Effector CD8-positive, alpha-beta T cell (primary cell): ENCODE measurements at regions not wholly inside any gene's neighbourhood (a gene's known extent, or its start where the extent isn't known, plus 50 kb on each side); places are given as distances from the start of the nearest gene placed in this dataset.
"Not testable (repeated sequence)": the region's sequence is repeated elsewhere in the genome, so short reads cannot be mapped to it uniquely, and the experiment has no call there.

Source experiments
- DNase-seq: peaks from one replicate; lab custom pipeline; 2025; lab: John Stamatoyannopoulos, UW

DNA sequence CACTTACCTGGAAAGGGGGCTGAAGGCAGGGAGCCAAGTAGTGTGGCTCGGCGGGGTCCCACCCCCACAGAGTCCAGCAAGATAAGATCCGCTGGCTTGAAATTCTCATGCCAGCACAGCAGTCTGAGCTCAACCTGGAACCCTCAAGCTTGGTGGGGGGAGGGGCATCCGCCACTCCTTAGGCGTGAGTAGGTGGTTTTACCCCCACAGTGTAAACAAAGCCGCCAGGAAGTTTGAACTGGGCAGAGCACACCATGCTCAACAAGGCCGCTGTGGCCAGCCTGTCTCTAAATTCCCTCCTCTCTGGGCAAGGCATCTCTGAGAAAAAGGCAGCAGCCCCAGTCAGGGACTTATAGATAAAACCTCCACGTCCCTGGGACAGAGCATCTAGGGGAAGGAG lies 156.3 kb downstream of the KBTBD8 start:
- no peak for DNase-seq

DNA sequence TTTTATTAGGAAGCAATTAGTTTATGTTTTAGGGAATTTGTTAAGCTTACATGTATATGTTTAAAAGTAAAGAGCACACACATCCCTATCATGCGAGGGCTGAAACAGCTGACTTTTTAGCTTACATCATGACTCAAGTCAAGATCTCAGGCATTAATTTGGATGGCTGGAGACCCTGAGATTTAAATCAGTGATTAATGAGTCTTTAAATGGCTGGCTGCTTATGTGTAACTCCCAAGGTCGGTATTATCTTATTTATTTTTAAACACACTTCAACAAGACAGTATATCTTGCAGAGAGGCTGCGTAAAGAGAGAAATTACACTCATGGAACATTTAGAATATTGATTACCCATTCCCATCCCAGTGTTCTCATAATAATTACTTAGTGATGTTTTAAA lies 169.4 kb downstream of the KBTBD8 start:
- DNase-seq, result no peak

DNA sequence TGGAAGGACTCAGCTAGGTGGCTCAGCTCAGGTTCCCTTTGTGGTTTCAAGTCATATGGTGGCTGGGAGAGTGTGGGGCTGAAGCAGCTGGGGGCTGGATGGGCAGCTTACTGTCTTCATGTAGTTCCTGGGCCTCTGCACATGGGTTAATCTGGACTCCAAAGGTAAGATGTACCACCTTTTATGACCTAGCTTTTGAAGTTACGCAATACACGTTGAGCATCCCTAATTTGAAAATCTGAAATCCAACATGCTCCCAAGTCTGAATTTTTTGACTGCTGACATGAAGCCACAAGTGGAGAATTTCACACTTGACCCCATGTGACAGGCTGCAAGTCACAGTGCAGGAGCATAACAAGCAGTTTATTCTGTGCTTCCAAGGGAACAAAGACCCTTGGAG lies 173.7 kb downstream of the KBTBD8 start:
- DNase-seq, result no peak

DNA sequence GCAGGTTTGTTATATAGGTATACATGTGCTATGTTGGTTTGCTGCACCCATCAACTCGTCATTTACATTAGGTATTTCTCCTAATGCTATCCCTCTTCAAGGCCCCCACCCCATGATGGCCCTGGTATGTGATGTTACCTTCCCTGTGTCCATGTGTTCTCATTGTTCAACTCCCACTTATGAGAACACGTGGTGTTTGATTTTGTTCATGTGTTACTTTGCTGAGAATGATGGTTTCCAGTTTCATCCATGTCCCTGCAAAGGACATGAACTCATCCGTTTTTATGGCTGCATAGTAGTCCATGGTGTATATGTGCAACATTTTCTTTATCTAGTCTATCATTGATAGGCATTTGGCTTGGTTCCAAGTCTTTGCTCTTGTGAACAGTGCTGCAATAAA lies 175.0 kb downstream of the KBTBD8 start:
- not testable (repeated sequence) for DNase-seq

DNA sequence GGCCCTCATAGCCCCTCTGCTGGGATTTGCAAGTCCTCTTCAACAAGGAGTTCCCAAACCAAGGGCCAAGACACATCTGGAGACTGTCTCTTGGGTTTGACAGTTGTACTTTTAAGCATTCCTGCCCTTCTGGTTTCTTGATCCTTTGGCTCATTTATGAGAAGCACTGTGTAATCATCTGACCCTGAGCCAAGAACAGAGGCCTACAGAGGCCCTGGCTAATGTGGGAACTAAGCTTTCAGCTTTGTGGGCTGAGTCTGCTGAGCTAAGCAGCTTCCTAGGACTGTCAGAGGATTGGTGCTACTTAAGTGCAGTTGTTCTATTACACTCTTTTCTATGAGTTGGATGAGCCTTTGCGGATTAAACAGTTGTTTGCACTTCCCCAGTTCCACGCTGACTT lies 178.3 kb downstream of the KBTBD8 start:
- DNase-seq, result no peak

DNA sequence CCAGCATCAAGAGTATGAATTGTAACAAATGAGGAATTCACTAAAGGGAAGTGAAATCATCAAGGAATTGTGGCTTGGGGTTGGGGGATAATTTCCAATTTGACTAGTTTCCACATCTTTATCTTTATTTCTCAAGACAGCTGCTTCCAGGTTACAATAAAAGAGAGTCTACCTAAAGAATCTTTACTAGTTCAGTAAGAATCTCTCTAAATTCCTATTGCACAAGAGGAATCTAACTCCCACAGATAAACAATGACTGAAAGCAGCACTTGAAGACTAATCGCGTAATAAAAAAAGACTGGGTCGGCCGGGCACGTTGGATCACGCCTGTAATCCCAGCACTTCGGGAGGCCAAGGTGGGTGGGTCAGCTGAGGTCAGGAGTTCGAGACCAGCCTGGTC lies 194.4 kb downstream of the KBTBD8 start:
- no peak for DNase-seq

DNA sequence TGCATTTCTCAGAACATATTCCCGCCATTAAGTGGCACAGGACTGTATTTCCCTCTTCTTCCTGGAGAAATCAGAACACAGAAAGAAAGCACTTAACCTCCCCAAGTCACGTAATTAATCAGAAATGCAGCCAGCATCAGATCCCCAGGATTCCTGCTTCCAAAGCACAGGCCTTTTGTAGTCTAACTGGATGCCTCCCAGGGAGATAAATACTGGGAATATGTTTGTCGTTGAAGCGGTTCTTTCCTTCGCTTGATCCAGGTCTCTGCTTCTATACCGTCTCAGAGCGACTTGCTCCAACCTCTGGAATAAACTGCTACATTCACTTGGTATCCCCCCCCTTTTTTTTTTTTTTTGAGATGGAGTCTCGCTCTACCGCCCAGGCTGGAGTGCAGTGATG lies 198.6 kb downstream of the KBTBD8 start:
- DNase-seq, result no peak

DNA sequence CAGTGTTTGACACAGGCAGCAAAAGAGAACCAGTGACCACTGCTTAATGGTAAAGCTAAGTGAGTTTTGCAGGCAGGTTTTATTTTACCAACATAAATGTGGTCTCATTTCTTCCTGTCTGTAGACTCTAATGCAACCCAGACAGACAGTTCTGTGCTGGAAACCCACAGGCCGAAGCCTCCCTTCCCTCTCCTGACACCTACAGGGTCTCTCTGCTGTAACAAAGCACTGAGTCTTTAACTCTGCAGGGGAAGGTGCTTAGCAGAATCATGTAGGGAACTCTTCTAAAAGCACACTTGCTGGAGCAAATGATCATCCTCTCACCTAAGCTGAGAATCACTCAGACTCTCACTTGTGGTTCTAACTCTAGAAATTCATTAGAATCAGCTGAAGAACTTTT lies 200.3 kb downstream of the KBTBD8 start:
- no peak for DNase-seq

DNA sequence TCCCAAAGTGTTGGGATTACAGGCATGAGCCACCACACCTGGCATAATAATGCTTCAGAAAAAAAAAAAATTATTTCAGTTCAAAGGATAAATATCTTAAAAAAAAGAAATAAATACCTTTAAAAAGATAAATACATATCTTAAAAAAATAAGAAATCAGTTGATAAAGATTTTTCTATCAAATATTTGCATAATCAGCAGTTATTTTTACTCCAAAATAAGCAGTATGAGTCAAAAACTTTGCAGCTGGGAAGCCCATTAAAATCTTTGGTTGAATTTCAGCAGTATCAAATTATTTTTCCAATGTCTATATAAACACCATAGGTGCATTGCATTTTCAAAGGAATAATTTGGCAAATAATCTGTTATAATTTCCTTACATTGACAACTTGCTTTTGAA lies 202.5 kb downstream of the KBTBD8 start:
- DNase-seq, result no peak

DNA sequence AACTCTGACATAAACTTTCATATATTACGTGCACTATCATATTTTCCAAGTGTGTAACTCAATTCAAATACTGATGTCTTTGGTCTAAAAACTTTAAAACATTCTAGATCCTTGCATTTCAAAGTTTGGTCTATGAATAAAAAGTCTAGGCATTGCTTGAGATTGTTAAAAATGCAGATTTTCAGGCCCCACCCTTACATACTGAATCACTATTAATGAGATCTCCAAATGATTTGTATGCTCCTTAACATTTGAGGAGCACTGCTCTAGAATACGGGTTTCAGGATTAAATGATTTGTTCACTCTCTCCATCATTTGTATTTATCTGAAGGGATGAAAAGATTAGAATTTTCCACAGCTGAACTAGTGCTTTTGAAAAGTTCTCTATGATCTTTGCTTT lies 202.9 kb downstream of the KBTBD8 start:
- DNase-seq, result no peak

DNA sequence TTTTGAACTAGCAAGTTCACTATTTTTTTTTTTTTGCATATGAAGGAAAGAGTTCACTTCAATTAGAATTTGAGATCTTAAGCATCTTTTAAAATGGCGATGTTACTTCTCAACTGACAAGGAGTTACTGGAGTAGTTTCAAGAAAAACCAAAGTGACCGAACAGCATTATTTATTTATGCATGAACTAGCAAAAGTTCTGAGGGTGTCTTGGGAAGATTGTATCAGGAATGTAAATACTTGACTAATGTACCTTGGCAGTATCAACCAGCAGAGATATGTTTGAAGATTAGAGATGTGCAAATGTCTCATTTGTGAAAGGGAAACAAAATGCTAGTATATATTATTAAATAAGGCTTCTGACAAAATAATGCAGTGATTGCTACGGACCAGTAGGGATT lies 203.9 kb downstream of the KBTBD8 start:
- DNase-seq, result no peak

DNA sequence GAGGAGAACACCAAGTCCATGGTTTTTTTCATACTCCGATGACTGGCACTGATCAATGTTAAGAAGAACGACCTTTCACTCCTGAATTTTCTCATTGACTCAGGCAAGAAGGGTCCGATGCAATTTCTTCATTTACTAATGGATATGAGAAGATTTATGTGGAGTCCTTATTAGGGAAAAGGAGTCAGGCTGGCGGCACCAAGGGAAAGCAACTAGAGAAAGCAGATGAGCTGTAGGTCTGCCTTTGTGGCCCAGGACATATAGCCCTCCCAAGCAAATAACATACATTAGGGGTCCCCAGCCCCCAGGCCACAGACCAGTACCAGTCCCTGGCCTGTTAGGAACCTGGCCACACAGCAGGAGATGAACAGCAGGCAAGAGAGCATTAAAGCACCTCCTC lies 206.8 kb downstream of the KBTBD8 start:
- DNase-seq, result no peak

DNA sequence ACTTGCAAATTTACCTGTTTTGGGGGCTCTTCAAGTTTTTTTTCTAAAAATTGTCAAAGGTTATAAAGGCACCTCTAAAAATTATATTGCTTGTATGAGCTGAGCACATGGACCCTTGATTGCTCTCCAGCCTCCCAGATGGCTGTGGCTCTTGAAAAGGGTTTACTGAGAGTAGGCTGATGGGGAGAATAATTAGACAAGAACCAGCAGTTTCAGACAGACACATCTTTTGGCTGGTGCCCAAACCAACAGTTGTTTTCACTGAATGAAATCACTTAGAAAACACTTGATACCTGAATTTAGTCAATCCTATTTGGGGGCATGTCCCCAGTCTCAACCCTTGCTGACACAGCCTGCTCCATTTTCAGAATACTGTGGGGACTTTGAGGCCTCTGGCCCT lies 217.6 kb downstream of the KBTBD8 start:
- DNase-seq, result no peak

DNA sequence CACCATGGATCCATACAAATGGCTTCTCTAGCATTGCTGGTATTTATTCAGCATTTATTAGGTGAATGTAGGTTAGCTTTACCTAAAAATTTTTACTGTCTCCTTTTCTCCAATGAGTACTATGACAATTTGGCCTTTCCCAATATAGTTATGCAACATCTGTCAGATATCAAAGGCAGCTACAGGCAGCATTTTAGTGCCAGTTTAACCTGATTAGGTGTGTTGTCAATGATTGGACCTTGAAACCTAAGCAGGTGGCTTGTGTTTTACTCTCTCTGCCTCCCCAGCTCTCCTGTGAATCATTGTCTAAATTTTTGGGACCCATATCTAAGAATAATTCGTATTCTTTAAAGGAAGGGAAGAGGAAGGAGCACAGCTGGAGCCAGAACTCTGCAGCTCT lies 228.9 kb downstream of the KBTBD8 start:
- DNase-seq, result no peak

DNA sequence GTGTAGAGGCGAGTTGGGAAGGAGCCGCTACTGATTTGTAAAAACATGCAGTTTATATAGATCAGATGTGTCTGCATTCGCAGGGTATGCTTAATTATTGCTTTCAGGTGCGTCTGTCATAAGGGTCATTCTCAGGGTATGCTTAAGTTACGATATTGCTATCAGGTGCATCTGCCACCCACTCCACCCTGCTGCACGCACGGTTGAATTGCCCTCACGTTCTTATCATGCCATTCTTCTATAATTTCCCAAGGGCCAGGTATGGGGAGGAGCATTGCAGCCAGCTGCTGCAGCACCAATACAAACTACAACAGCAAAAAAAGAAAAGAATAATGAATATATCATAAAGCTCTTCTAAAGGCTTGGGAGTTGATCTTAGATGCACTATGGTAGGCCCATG lies 230.0 kb downstream of the KBTBD8 start:
- DNase-seq, result no peak

DNA sequence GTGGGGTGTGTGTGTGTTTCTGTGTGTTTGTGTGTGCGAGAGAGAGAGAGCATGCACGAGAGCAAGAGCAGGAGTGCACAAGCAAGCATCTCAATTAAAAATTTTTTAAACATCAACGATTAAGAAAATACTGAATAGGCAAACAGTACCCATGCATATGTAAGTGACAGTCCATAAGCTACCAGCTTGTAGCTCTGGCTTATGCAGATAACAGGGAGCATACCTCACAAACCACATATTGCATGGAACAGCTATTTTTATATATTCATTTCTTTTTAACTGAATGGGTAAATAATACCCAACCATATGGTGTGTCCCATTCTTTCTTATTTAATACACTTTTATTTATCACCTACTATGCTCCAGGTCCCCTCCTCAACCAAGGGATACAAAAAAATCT lies 234.5 kb downstream of the KBTBD8 start:
- DNase-seq, result no peak

DNA sequence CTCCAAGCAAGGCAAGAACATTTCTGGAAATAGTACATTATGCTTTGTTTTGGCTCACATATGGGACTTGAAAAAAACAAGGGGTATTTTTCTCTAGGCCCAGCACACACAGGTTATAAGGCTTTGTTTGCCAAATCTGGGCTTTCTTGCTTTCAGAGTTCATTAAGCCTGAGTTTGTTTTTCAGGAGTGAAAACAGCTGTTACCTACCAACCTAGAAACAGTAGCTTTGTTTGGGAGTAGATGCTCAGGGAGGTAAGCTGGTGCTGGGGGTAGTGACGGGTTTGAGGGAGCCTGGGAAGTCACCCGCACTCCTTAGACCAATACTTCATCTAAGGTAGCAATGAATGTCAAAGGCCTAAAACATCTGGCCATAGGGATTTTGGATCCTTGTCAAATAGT lies 241.2 kb downstream of the KBTBD8 start:
- DNase-seq, result no peak

DNA sequence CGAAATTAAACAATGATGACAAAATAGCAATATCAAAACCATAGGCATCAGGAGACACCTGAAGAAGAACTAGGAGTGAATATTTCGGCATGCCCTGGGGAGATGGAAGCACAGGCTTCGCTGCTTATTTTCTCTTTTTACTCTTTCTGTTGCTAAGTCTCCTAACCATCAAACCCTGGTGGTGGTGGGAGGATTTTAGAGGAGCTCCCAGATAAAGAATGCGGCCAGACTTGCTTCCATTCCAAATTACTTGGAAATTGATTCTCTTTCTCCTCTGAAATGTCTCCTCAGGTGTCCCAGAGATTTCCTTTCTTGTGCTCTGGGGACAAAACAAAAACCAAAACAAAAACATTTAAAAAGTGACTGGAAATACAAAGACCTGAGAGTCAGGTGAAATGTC lies 243.0 kb downstream of the KBTBD8 start:
- DNase-seq, result no peak

DNA sequence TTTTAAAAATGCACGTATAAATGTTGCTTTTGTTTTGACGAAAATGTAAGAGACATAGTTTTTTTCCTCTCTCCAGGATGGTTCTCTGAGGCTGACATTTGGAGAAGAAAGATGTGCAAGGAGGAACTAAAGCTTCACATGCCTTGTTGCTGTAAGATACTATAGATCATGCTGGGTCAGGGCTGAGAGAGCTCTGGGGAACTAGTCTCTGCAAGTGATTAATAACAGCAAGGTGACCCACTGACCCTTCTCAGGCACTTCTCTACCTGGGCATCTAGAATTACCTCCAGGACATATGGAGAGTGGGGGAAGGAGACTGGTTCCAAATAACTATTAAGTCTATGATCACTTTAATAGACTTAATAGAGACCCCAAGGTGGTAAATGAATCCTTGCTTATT lies 246.0 kb downstream of the KBTBD8 start:
- DNase-seq, result no peak

DNA sequence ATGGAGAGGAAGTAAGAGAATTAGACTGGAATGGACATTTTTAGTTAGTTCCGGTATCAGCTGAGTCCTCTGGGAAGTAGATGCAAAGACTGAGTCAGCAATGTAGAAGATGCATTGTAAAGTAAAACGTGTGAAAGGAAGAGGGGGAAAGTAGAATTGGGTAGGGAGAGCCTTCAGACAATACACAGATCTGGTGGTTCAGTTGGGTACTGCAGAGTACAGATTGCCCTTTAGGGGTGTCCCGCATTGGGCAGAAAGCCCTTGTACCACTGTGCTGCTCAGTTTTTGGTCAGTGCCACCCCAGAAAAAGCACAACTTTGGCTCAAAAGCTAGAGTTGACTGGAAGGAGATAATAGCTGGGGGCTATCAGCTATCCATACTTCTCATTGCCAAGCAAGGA lies 247.4 kb downstream of the KBTBD8 start:
- DNase-seq, result no peak

DNA sequence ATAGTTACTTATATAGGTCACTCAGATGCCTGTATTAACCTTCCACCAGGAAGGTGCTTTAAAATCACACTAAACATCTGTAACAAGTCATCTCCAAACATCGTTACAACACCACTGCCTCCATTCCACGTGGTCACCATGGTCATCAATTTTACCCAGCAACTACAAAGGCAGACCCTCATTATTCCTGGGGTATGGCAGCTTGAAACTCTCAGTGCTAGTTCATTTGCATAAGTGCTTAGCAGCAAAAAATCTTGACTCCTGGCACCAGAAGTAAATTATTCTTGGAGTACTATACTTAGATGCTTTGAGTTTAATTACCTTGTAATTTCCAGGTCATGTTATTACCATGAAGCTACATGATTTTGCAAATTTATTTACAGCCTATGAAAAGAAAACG lies 250.6 kb downstream of the KBTBD8 start:
- no peak for DNase-seq

DNA sequence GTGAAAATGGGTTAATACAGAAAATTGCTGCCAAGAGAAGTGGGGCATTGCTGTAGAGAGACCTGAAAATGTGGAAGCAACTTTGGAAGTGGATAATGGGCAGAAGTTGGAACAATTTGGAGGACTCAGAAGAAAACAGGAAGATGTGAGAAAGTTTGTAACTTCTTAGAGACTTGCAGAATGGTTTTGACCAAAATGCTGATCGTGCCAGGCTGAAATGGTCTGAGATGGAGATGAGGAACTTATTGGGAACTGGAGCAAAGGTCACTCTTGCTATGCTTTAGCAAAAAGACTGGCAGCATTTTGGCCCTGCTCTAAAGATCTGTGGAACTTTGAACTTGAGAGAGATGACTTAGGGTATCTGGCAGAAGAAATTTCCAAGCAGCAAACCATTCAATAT lies 254.8 kb downstream of the KBTBD8 start:
- DNase-seq, result not testable (repeated sequence)

DNA sequence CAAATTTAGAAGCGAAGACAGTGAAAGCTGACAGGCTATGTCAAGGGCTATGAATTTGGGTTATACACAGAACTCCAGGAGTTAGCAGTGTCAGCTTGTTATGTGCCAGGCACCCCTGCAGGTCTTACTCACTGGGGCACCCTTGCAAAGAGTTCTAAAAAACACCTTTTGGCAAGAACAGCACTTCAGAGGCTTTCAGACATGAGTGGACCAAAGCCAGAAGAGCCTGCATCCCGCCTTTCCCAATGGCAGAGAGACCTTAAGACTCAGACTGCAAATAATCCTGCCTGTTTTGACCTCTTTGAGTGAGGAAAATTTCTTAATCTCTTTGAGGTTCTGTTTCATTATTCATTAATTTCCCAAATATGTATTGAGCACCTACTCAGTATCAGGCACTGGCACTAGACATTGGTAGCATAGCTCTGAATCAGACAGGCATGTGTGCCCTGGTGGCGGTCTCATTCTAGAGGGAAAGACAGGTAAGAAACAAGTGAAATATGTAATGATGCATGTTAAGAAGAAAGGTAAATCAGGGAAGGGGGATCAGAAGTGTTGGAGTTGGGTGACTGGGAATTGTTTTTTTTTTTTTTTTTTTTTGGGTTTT lies 280.0 kb downstream of the KBTBD8 start:
- no peak for DNase-seq

DNA sequence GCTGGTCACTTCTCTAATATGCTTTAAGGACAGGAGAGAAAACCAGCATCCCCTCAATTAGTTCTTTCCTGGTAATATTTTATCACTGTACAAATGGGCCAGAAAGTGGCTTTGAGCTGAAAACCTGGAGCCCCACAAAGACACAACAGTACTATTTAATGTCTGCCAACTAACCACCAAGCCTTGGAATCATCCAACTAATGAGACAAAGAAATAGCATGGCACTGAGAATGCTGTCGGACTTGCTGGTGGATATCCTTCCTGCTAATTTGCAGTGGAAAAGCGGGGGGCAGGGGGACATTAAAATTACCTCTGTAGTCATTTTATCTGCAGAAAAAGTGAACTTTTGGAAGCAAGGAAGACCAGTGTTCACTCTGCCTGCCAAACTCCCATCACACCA lies 288.5 kb downstream of the KBTBD8 start:
- no peak for DNase-seq
